Natural killer cell (primary cell): ENCODE measurements at regions not wholly inside any gene's neighbourhood (a gene's known extent, or its start where the extent isn't known, plus 50 kb on each side); places are given as distances from the start of the nearest gene placed in this dataset.

Source experiments
- ATAC-seq, 3 donors: fragments of 150-1000 bp in 2 of 3; fragments of 200-7000 bp in 1 of 3; cut with Tn5 transposase; 1 replicate in 1 of 3; 2 replicates in 2 of 3; pipeline ENCODE4 v1.10.0; 2021; ENCODE audit warnings: mild to moderate bottlenecking in 2 of 3, moderate library complexity in 2 of 3
- DNase-seq, 2 donors: peaks; one replicate each; pipeline versions ENCODE4 v3.0.0 to v3.0.0-alpha.2; 2013 to 2021; ENCODE audit warnings: mixed read lengths in 1 of 2
- H3K27ac ChIP-seq: one replicate; pipeline ENCODE4 v1.5.1; 2013; ENCODE audit warnings: mild to moderate bottlenecking, low read length
- H3K27me3 ChIP-seq: one replicate; pipeline ENCODE4 v1.6.1; 2013; ENCODE audit warnings: low read length; ENCODE audit not compliant: control insufficient read depth, insufficient read depth
- H3K36me3 ChIP-seq: one replicate; pipeline ENCODE4 v1.6.1; 2013; ENCODE audit warnings: low read length; ENCODE audit not compliant: control insufficient read depth, insufficient read depth
- H3K4me1 ChIP-seq: one replicate; pipeline ENCODE4 v1.6.1; 2013; ENCODE audit warnings: low read length; ENCODE audit not compliant: control insufficient read depth, insufficient read depth
- H3K4me3 ChIP-seq: one replicate; pipeline ENCODE4 v1.5.1; 2013; ENCODE audit warnings: low read length
- H3K9me3 ChIP-seq: one replicate; pipeline ENCODE4 v1.6.1; 2013; ENCODE audit warnings: low read length; ENCODE audit not compliant: control insufficient read depth, insufficient read depth
- H3K27ac Mint-ChIP-seq, 2 donors: one replicate each; pipeline ENCODE4 v1.8.0; 2022; ENCODE audit warnings: mild to moderate bottlenecking in 2 of 2, mixed read lengths in 2 of 2, moderate library complexity in 1 of 2
- H3K27me3 Mint-ChIP-seq, 2 donors: one replicate each; pipeline ENCODE4 v1.8.0; 2022; ENCODE audit warnings: low read depth in 2 of 2, mixed read lengths in 2 of 2
- H3K36me3 Mint-ChIP-seq: one replicate; pipeline ENCODE4 v1.8.0; 2022; ENCODE audit warnings: mixed read lengths
- H3K4me1 Mint-ChIP-seq, 2 donors: one replicate each; pipeline ENCODE4 v1.8.0; 2022; ENCODE audit warnings: mixed read lengths in 2 of 2
- H3K4me3 Mint-ChIP-seq: one replicate; pipeline ENCODE4 v1.8.0; 2022; ENCODE audit warnings: mild to moderate bottlenecking, moderate library complexity, mixed read lengths
- H3K9me3 Mint-ChIP-seq, 2 donors: one replicate each; pipeline ENCODE4 v1.8.0; 2022; ENCODE audit warnings: mixed read lengths in 2 of 2
- WGBS: methylation state at CpG from one replicate; pipeline ENCODE4 v1.1.7; 2013; ENCODE audit warnings: missing lambda C conversion rate; ENCODE audit not compliant: insufficient coverage; 5-methylcytosine and 5-hydroxymethylcytosine counted together
- intact Hi-C: fragments of 100-400 bp; cut with micrococcal nuclease; formaldehyde crosslinking; loops from one replicate; pipeline ENCODE4 v1.14.2; 2022
- TF ChIP-seq, protein P1 (sequence below): fragments of 200-600 bp; IDR thresholded peaks from one replicate; pipeline ENCODE4 v1.8.0; 2022; ENCODE audit warnings: antibody characterized with exemption

- H3K4me3 Mint-ChIP-seq: no peak overlapping the region
- H3K9me3 Mint-ChIP-seq: no peaks in the 10 kb centered on the region
- no peaks in the 10 kb centered on the region for H3K36me3 Mint-ChIP-seq
- no peak overlapping the region for H3K4me3 ChIP-seq
- TF ChIP-seq, protein P1, sequence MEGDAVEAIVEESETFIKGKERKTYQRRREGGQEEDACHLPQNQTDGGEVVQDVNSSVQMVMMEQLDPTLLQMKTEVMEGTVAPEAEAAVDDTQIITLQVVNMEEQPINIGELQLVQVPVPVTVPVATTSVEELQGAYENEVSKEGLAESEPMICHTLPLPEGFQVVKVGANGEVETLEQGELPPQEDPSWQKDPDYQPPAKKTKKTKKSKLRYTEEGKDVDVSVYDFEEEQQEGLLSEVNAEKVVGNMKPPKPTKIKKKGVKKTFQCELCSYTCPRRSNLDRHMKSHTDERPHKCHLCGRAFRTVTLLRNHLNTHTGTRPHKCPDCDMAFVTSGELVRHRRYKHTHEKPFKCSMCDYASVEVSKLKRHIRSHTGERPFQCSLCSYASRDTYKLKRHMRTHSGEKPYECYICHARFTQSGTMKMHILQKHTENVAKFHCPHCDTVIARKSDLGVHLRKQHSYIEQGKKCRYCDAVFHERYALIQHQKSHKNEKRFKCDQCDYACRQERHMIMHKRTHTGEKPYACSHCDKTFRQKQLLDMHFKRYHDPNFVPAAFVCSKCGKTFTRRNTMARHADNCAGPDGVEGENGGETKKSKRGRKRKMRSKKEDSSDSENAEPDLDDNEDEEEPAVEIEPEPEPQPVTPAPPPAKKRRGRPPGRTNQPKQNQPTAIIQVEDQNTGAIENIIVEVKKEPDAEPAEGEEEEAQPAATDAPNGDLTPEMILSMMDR: no peak
- no peaks in the 10 kb centered on the region for H3K36me3 ChIP-seq
- H3K4me1 ChIP-seq: no peaks in the 10 kb centered on the region
- WGBS: 91% methylated on average over 3 of the region's 3 CpGs
- intact Hi-C loops: no loop called here
- H3K27ac ChIP-seq: no peak overlapping the region
- H3K4me1 Mint-ChIP-seq: no peaks in the 10 kb centered on the region
- no peak for DNase-seq
- ATAC-seq: no peak
- H3K9me3 ChIP-seq: no peaks in the 10 kb centered on the region
- peaks cover 4 to 5% of the 10 kb centered on the region in 2 donors for H3K27me3 Mint-ChIP-seq
- no peak overlapping the region for H3K27ac Mint-ChIP-seq
- H3K27me3 ChIP-seq: no peaks in the 10 kb centered on the region
These were observed 233.5 kb downstream of the MATN1 start for GRCh38 chr1:30489737-30490389.

- Mint-ChIP-seq H3K36me3 (no peaks in the 10 kb centered on the region), H3K27me3 (no peaks in the 10 kb centered on the region), H3K9me3 (no peaks in the 10 kb centered on the region), H3K4me1 (no peaks in the 10 kb centered on the region), H3K27ac (no peak overlapping the region), H3K4me3 (no peak overlapping the region)
- H3K4me3 ChIP-seq: no peak overlapping the region
- DNase-seq: no peak
- H3K36me3 ChIP-seq: no peaks in the 10 kb centered on the region
- ATAC-seq: no peak
- H3K4me1 ChIP-seq: no peaks in the 10 kb centered on the region
- TF ChIP-seq, protein P1: no peak
- intact Hi-C loops: no loop called here
- no peak overlapping the region for H3K27ac ChIP-seq
- H3K9me3 ChIP-seq: peaks cover 1% of the 10 kb centered on the region
- no peaks in the 10 kb centered on the region for H3K27me3 ChIP-seq
These were observed 235.0 kb downstream of the MATN1 start for GRCh38 chr1:30488324-30488913.

DNA sequence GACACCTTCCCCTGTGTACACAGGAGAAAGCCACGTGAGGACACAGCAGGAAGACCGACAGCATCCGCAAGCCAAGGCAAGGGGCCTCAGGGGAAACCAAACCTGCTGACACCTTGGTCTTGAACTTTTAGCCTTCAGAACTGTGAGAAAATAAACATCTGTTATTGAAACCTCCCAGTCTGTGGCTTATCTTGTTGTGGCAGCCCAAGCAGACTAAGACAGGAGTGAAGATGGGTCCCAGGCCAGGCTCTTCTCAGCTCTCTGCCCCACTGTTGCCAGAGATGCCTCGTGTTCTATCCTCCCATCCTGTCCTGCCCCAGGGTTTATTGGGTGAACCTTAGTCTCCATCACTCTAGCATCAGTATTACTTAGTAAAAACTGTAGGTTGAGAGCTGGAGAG lies 236.3 kb downstream of the MATN1 start:
- DNase-seq: no peak
- intact Hi-C loops: no loop called here
- 82% methylated on average over 3 of the region's 4 CpGs for WGBS

More for the DNA sequence above, 236.3 kb downstream of the MATN1 start:
- ATAC-seq: peak in 1 of 3 donors; percentile 44
- TF ChIP-seq, protein P1: no peak
- no peak overlapping the region for H3K27ac Mint-ChIP-seq
- H3K4me1 Mint-ChIP-seq: no peaks in the 10 kb centered on the region
- Histone ChIP-seq H3K9me3 (peaks cover 15% of the 10 kb centered on the region), H3K36me3 (no peaks in the 10 kb centered on the region), H3K4me1 (no peaks in the 10 kb centered on the region), H3K4me3 (no peak overlapping the region), H3K27me3 (no peaks in the 10 kb centered on the region), H3K27ac (no peak overlapping the region)
- no peak overlapping the region for H3K4me3 Mint-ChIP-seq
- H3K27me3 Mint-ChIP-seq: no peaks in the 10 kb centered on the region
- H3K9me3 Mint-ChIP-seq: peaks cover 0 to 3% of the 10 kb centered on the region in 2 donors
- peaks cover under 1% of the 10 kb centered on the region for H3K36me3 Mint-ChIP-seq
